ENCODE measurements at regions not wholly inside any gene's neighbourhood (a gene's known extent, or its start where the extent isn't known, plus 50 kb on each side); places are given as distances from the start of the nearest gene placed in this dataset.

GRCh38 chr10:123462246-123462645, 203.9 kb upstream of the GPR26 start:
- Histone ChIP-seq H3K36me3 (ENCODE audit: insufficient read depth in 1 of 2, low read depth in 1 of 2) (no peaks in the 10 kb centered on the region), H3K4me3 (no peak overlapping the region), H3K4me1 (no peaks in the 10 kb centered on the region), H3K27ac (no peak overlapping the region), H3K9me3 (no peaks in the 10 kb centered on the region), H3K27me3 (ENCODE audit: insufficient read depth in 3 of 3, low read length in 2 of 3) (peaks cover 0 to 3% (median 0%) of the 10 kb centered on the region in 3 donors)
- ATAC-seq (no peak), DNase-seq (no peak)
- intact Hi-C loops (cut with DNase I) = no loop called here
- WGBS, 3 donors = 48 to 61% (median 54%) methylated on average over 8 of the region's 8 CpGs
- no peak for TF ChIP-seq CTCF (IDR thresholded peaks at IDR 0.05)

GRCh38 chr10:123462756-123463155, 203.4 kb upstream of the GPR26 start:
- Histone ChIP-seq H3K36me3 (ENCODE audit: insufficient read depth in 1 of 2, low read depth in 1 of 2) (no peaks in the 10 kb centered on the region), H3K27me3 (ENCODE audit: insufficient read depth in 3 of 3, low read length in 2 of 3) (peaks cover 0 to 3% (median 0%) of the 10 kb centered on the region in 3 donors), H3K9me3 (no peaks in the 10 kb centered on the region), H3K4me1 (no peaks in the 10 kb centered on the region), H3K4me3 (no peak overlapping the region), H3K27ac (no peak overlapping the region)
- no peak for DNase-seq
- 32 to 60% (median 49%) methylated on average over 4 of the region's 4 CpGs for WGBS, 3 donors
- ATAC-seq = no peak
- TF ChIP-seq CTCF (IDR thresholded peaks at IDR 0.05) = no peak
- intact Hi-C loops (cut with DNase I) = no loop called here

GRCh38 chr10:123463181-123463580, 203.0 kb upstream of the GPR26 start:
- H3K36me3 ChIP-seq (ENCODE audit: insufficient read depth in 1 of 2, low read depth in 1 of 2) = no peaks in the 10 kb centered on the region
- WGBS, 3 donors = 17 to 45% (median 23%) methylated on average over 3 of the region's 3 CpGs
- no peak for TF ChIP-seq CTCF (IDR thresholded peaks at IDR 0.05)

GRCh38 chr10:123463698-123464097, 202.5 kb upstream of the GPR26 start:
- WGBS, 3 donors = 63 to 69% (median 68%) methylated on average over 10 of the region's 10 CpGs
- Histone ChIP-seq H3K4me1 (no peaks in the 10 kb centered on the region), H3K27ac (no peak overlapping the region), H3K9me3 (no peaks in the 10 kb centered on the region), H3K4me3 (no peak overlapping the region), H3K36me3 (ENCODE audit: insufficient read depth in 1 of 2, low read depth in 1 of 2) (no peaks in the 10 kb centered on the region), H3K27me3 (ENCODE audit: insufficient read depth in 3 of 3, low read length in 2 of 3) (peaks cover 0 to 3% (median 0%) of the 10 kb centered on the region in 3 donors)
- no peak for TF ChIP-seq CTCF (IDR thresholded peaks at IDR 0.05)
- ATAC-seq (no peak), DNase-seq (no peak)
- intact Hi-C loops (cut with DNase I) = no loop called here

More at GRCh38 chr10:123463181-123463580, 203.0 kb upstream of the GPR26 start:
- Histone ChIP-seq H3K4me3 (no peak overlapping the region), H3K27ac (no peak overlapping the region), H3K4me1 (no peaks in the 10 kb centered on the region), H3K27me3 (ENCODE audit: insufficient read depth in 3 of 3, low read length in 2 of 3) (peaks cover 0 to 3% (median 0%) of the 10 kb centered on the region in 3 donors), H3K9me3 (no peaks in the 10 kb centered on the region)
- DNase-seq (no peak), ATAC-seq (no peak)
- intact Hi-C loops (cut with DNase I) = no loop called here
